Heart right ventricle (tissue), 16 donors: ENCODE measurements at regions not wholly inside any gene's neighbourhood (a gene's known extent, or its start where the extent isn't known, plus 50 kb on each side); places are given as distances from the start of the nearest gene placed in this dataset.

Source experiments
- ATAC-seq, 8 donors: fragments of 200-7000 bp; cut with Tn5 transposase; one replicate each; pipeline ENCODE4 v1.9.1; 2020; ENCODE audit warnings: mild to moderate bottlenecking in 8 of 8, moderate library complexity in 8 of 8, moderate number of reproducible peaks in 1 of 8
- DNase-seq, 2 donors: peaks; one replicate each; pipeline ENCODE4 v3.0.0-alpha.2; 2020
- H3K27ac ChIP-seq, 10 donors: fragments of 200-600 bp; sonication (generic) in 2 of 10; one replicate each; pipeline versions ENCODE4 v1.5.0 to v1.8.0; 2020 to 2022; ENCODE audit warnings: mild to moderate bottlenecking in 3 of 10
- H3K27me3 ChIP-seq, 7 donors: fragments of 200-600 bp; one replicate each; pipeline ENCODE4 v1.8.0; 2021 to 2022; ENCODE audit warnings: mild to moderate bottlenecking in 2 of 7
- H3K36me3 ChIP-seq, 9 donors: fragments of 200-600 bp; sonication (generic) in 1 of 9; one replicate each; pipeline versions ENCODE4 v1.5.0 to v1.8.0; 2020 to 2022; ENCODE audit warnings: mild to moderate bottlenecking in 2 of 9
- H3K4me1 ChIP-seq, 9 donors: fragments of 200-600 bp; sonication (generic) in 1 of 9; one replicate each; pipeline versions ENCODE4 v1.5.0 to v1.8.0; 2020 to 2022; ENCODE audit warnings: mild to moderate bottlenecking in 4 of 9
- H3K4me3 ChIP-seq, 10 donors: fragments of 200-600 bp; sonication (generic) in 2 of 10; one replicate each; pipeline versions ENCODE4 v1.5.0 to v1.8.0; 2020 to 2022; ENCODE audit warnings: mild to moderate bottlenecking in 7 of 10, moderate library complexity in 2 of 10
- H3K9me3 ChIP-seq, 11 donors: fragments of 200-600 bp in 10 of 11; sonication (generic) in 2 of 11; one replicate each; pipeline versions ENCODE4 v1.5.0 to v1.8.0; 2013 to 2022; ENCODE audit warnings: mild to moderate bottlenecking in 2 of 11, control low read depth in 1 of 11, moderate library complexity in 1 of 11
- WGBS, 2 donors: extraction: QIAGEN DNeasy Blood & Tissue Kit; methylation state at CpG; one replicate each; pipeline ENCODE4 v1.1.7; 2013; ENCODE audit warnings: inconsistent platforms in 1 of 2; 5-methylcytosine and 5-hydroxymethylcytosine counted together
- intact Hi-C, 10 donors: fragments of 100-400 bp; cut with DNase I; formaldehyde crosslinking; loops; one replicate each; pipeline versions ENCODE4 v1.11.1 to v1.14.2; 2022
- TF ChIP-seq, protein P1 (sequence below), 9 donors: fragments of 200-600 bp; sonication (generic) in 2 of 9; IDR thresholded peaks; one replicate each; pipeline versions ENCODE4 v1.5.0 to v1.8.0; 2021 to 2022; ENCODE audit warnings: antibody characterized with exemption in 9 of 9, mild to moderate bottlenecking in 5 of 9, moderate library complexity in 1 of 9
- donor health status: Arrhythmogenic right ventricular cardiomyopathy.
- donor health status: ischemic (EF 13 %, LVEDD 7.1; RV severe dilation, severe dysfunction).
- donor health status: healthy with polysubstance abuse.
- donor health status: DM: no; HTN: yes; CAD: no.
- donor health status: DM: no; HTN: no; CAD: no.
- donor health status: ischemic (EF 25% LVEDD 6.9; RV normal size, moderate dysfunction).
- donor health status: ischemic (EF 25% LVEDD 5.7; RV mildly dilated, moderate dysfunction).
- donor health status: healthy.
- donor health status: DM: yes; HTN: yes; CAD: no.
- donor health status: Ischemic cardiomyopathy.
- donor health status: ischemic (EF 35%, LVEDD 5.7; RV mildly dilated, moderate dysfunction).
- donor health status: nonischemic (EF 11% LVEDD 7.7; RV severe dilation, severe dysfunction).
- donor health status: DM: yes; HTN: yes; CAD: no.
- donor health status: PGD.
- donor health status: ischemic (EF 29% LVEDD 5.4; RV normal size, mild dysfunction).
- donor health status: nonischemic (EF 23%, LVEDD 6.1; RV moderate dilation, normal function).

DNA sequence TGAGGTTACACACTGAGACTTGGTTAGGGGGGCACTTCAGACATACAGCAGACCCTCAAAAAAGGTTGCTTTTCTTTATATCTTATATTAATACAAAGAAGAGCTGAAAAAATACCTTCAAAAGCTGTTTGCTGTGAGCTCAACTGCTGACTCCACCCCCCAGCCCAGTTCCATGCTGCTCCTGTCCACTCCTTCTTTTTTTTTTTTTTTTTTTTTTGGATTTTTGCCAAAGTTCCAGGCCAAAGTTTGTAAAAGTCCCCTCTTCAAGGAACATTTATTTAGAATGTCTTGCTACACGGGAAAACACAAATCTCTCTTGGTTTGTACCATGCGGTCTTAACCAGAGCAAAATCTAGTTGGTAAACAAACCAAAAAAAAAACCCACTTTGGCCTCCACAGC, 85.3 kb upstream of the AKAP12 start:
- WGBS, 2 donors: 47 to 69% methylated on average over 2 of the region's 2 CpGs
- peaks cover 0 to 8% (median 4%) of the 10 kb centered on the region in 9 donors for H3K4me1 ChIP-seq
- intact Hi-C loops: no loop called here
- no peaks in the 10 kb centered on the region for H3K36me3 ChIP-seq
- no peaks in the 10 kb centered on the region for H3K9me3 ChIP-seq
- no peak overlapping the region for H3K27ac ChIP-seq
- H3K27me3 ChIP-seq: no peaks in the 10 kb centered on the region
- ATAC-seq (peak in 6 of 8 donors; percentile 39 to 74 (median 67)), DNase-seq (peak; percentile 40 to 46)
- H3K4me3 ChIP-seq: no peak overlapping the region
- TF ChIP-seq, protein P1, sequence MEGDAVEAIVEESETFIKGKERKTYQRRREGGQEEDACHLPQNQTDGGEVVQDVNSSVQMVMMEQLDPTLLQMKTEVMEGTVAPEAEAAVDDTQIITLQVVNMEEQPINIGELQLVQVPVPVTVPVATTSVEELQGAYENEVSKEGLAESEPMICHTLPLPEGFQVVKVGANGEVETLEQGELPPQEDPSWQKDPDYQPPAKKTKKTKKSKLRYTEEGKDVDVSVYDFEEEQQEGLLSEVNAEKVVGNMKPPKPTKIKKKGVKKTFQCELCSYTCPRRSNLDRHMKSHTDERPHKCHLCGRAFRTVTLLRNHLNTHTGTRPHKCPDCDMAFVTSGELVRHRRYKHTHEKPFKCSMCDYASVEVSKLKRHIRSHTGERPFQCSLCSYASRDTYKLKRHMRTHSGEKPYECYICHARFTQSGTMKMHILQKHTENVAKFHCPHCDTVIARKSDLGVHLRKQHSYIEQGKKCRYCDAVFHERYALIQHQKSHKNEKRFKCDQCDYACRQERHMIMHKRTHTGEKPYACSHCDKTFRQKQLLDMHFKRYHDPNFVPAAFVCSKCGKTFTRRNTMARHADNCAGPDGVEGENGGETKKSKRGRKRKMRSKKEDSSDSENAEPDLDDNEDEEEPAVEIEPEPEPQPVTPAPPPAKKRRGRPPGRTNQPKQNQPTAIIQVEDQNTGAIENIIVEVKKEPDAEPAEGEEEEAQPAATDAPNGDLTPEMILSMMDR (IDR thresholded peaks at IDR 0.05): no peak

DNA sequence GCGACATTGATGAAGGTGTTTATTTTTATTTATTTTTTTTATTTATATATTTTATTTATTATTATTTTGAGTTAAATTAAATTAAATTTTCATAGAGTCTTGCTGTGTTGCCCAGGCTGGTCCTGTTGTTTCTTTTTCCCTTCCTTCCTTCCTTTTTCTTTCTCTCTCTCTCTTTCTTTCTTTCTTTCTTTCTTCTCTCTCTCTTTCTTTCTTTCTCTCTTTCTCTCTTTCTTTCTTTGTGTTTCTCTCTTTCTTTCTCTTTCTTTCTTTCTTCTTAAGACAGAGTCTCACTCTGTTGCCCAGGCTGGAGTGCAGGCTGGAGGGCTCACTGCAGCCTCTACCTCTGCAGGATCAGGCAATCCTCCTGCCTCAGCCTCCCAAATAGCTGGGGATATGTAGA, 84.7 kb upstream of the AKAP12 start:
- intact Hi-C loops: no loop called here
- no peak overlapping the region for H3K27ac ChIP-seq
- DNase-seq: no peak
- H3K27me3 ChIP-seq: no peaks in the 10 kb centered on the region
- no peaks in the 10 kb centered on the region for H3K36me3 ChIP-seq
- peaks cover 0 to 8% (median 4%) of the 10 kb centered on the region in 9 donors for H3K4me1 ChIP-seq
- no peak overlapping the region for H3K4me3 ChIP-seq
- H3K9me3 ChIP-seq: no peaks in the 10 kb centered on the region
- 95 to 97% methylated on average over 1 of the region's 1 CpG for WGBS, 2 donors
- ATAC-seq: no peak
- TF ChIP-seq, protein P1 (IDR thresholded peaks at IDR 0.05): no peak

DNA sequence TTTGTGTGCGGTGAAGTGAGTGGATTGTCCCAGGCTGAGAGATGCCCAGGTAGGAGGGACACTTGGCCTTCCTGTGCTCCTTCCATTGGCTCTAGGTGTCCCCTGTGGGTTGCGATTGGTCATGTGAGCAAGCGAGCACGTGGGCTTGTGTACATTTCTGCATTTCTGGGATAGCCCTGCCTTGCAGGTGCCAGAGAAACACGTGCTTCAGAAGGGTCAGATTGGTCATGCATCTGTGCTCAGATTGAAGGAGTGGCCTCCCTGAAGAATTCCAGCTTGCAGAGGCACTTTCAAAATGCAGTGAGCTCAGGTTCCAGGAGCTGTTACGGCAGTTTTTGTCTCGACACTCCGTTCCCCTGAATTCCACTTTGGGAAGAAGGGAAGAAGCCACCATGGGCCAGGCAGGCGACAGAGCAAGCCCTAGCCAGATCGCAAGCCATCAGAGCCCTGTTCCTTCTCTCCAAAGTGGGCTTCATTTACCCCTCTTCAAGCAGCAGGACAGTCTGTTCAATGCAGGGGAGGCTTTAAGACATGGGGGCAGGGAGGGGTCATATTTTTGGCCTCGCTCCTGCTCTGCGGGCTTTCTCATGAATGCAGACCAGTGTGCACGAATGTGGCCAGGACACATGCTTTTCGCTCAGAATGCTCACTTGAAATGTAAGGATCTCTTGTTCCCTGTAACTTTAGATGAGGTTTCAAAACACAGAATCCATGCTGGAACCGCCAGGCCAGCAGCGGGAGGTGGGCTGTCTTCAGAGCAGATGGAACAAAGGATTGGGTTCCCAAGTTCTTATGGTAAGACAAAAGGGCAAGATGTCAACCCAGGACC, 78.6 kb upstream of the AKAP12 start:
- intact Hi-C loops: no loop called here
- Histone ChIP-seq H3K36me3 (no peaks in the 10 kb centered on the region), H3K27me3 (no peaks in the 10 kb centered on the region), H3K9me3 (no peaks in the 10 kb centered on the region), H3K27ac (no peak overlapping the region), H3K4me3 (no peak overlapping the region), H3K4me1 (peaks cover 0 to 9% (median 0%) of the 10 kb centered on the region in 9 donors)
- WGBS, 2 donors: 75 to 76% methylated on average over 16 of the region's 16 CpGs
- TF ChIP-seq, protein P1 (IDR thresholded peaks at IDR 0.05): no peak
- ATAC-seq: no peak
- DNase-seq: no peak

DNA sequence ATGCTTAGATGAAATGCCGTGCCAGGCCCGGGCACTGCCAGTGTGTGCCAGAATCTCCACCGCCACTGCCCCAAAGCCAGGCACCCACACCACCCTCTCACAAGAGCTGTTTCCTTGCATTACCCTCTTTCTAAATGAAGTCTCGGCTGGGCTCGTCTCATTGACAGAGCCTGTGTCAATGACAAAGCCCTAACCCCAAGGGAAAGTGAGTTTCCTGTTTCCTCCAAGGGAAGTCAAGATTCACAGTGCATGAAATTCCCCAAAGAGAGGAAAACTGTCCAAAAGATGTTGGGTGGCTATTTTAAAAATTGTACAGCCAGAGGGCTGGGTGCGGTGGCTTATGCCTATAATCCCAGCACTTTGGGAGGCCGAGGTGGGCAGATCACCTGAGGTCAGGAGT, 75.4 kb upstream of the AKAP12 start:
- peak in 5 of 8 donors; percentile 18 to 62 (median 35) for ATAC-seq
- intact Hi-C loops: no loop called here
- DNase-seq: peak in 1 of 2 donors; percentile 33
- H3K27ac ChIP-seq: no peak overlapping the region
- H3K9me3 ChIP-seq: no peaks in the 10 kb centered on the region
- WGBS, 2 donors: 50 to 69% methylated on average over 7 of the region's 7 CpGs
- peaks cover 0 to 9% (median 0%) of the 10 kb centered on the region in 9 donors for H3K4me1 ChIP-seq
- TF ChIP-seq, protein P1 (IDR thresholded peaks at IDR 0.05): no peak
- no peaks in the 10 kb centered on the region for H3K27me3 ChIP-seq
- H3K36me3 ChIP-seq: no peaks in the 10 kb centered on the region
- no peak overlapping the region for H3K4me3 ChIP-seq
